IMR-90 (cell line): ENCODE measurements at regions not wholly inside any gene's neighbourhood (a gene's known extent, or its start where the extent isn't known, plus 50 kb on each side); places are given as distances from the start of the nearest gene placed in this dataset.

Source experiments
- ATAC-seq: fragments of 200-7000 bp; cut with Tn5 transposase; 2 replicates; pipeline ENCODE4 v1.9.1; 2020; ENCODE audit warnings: low read depth, mild to moderate bottlenecking, moderate library complexity
- BruUV-seq: library from RNA; stranded (reverse); fragments of 400-500 nt; replicated peaks from 2 replicates; lab custom pipeline; 2021; lab: Mats Ljungman, UMichigan
- CTCF ChIA-PET: fragments of 300-600 bp; formaldehyde crosslinking; extraction: SDS; loops from one replicate; lab custom pipeline; 2021; ENCODE audit warnings: antibody characterized with exemption; lab: Yijun Ruan, JAX
- POLR2A ChIA-PET: fragments of 300-600 bp; sonication (Branson Sonifier 250); formaldehyde crosslinking; loops from one replicate; lab custom pipeline; 2022; ENCODE audit warnings: antibody characterized with exemption; ENCODE audit not compliant: unreplicated experiment; lab: Charles Lee
- DNase-seq: peaks from one replicate; pipeline ENCODE4 v3.0.0; 2013
- H2AFZ ChIP-seq: replicated peaks from 2 replicates; pipeline ENCODE3; 2013; ENCODE audit warnings: low read length, mild to moderate bottlenecking; ENCODE audit not compliant: poor library complexity
- H2AK5ac ChIP-seq: 2 replicates; pipeline ENCODE4 v1.6.1; 2013; ENCODE audit warnings: low read depth, low read length, inconsistent platforms
- H2AK9ac ChIP-seq: replicated peaks from 2 replicates; pipeline ENCODE3; 2013; ENCODE audit warnings: mild to moderate bottlenecking, low read depth, low read length, moderate library complexity; ENCODE audit not compliant: poor library complexity
- H2BK120ac ChIP-seq: 2 replicates; pipeline ENCODE4 v1.6.1; 2013; ENCODE audit warnings: low read depth, low read length, inconsistent platforms
- H2BK15ac ChIP-seq: 3 replicates; pipeline ENCODE4 v1.6.1; 2013; ENCODE audit warnings: low read depth, low read length, inconsistent platforms
- H2BK20ac ChIP-seq: 2 replicates; pipeline ENCODE4 v1.6.1; 2013; ENCODE audit warnings: low read depth, mild to moderate bottlenecking, inconsistent platforms, low read length, moderate library complexity
- H2BK5ac ChIP-seq: 2 replicates; pipeline ENCODE4 v1.6.1; 2013; ENCODE audit warnings: mild to moderate bottlenecking, low read depth, low read length, inconsistent platforms; ENCODE audit not compliant: poor library complexity, severe bottlenecking
- H3K14ac ChIP-seq: replicated peaks from 2 replicates; pipeline ENCODE4 v1.6.1; 2013; ENCODE audit warnings: low read depth, low read length, inconsistent platforms
- H3K18ac ChIP-seq: 2 replicates; pipeline ENCODE4 v1.6.1; 2013; ENCODE audit warnings: low read depth, low read length, control low read depth
- H3K23ac ChIP-seq: 2 replicates; pipeline ENCODE4 v1.6.1; 2013; ENCODE audit warnings: low read depth, low read length, inconsistent platforms
- H3K27ac ChIP-seq: 2 replicates; pipeline ENCODE4 v1.5.1; 2013; ENCODE audit warnings: mild to moderate bottlenecking, control low read depth, low read length; ENCODE audit not compliant: insufficient read depth
- H3K27me3 ChIP-seq: 2 replicates; pipeline ENCODE4 v1.6.1; 2013; ENCODE audit warnings: low read length; ENCODE audit not compliant: control insufficient read depth, insufficient read depth
- H3K36me3 ChIP-seq: 2 replicates; pipeline ENCODE4 v1.6.1; 2013; ENCODE audit warnings: low read length, mixed read lengths; ENCODE audit not compliant: control insufficient read depth, insufficient read depth
- H3K4ac ChIP-seq: 2 replicates; pipeline ENCODE4 v1.6.1; 2013; ENCODE audit warnings: low read depth, low read length, inconsistent platforms
- H3K4me1 ChIP-seq: 2 replicates; pipeline ENCODE4 v1.6.1; 2013; ENCODE audit warnings: low read length, mixed read lengths; ENCODE audit not compliant: control insufficient read depth, insufficient read depth
- H3K4me2 ChIP-seq: 2 replicates; pipeline ENCODE4 v1.6.1; 2013; ENCODE audit warnings: low read depth, mild to moderate bottlenecking, control low read depth, low read length, moderate library complexity
- H3K4me3 ChIP-seq: 2 replicates; pipeline ENCODE4 v1.5.1; 2013; ENCODE audit warnings: low read depth, mild to moderate bottlenecking, control low read depth, low read length, moderate library complexity; ENCODE audit not compliant: insufficient read depth
- H3K56ac ChIP-seq: 2 replicates; pipeline ENCODE4 v1.6.1; 2013; ENCODE audit warnings: low read length, inconsistent platforms; ENCODE audit not compliant: insufficient read depth; ENCODE audit errors: extremely low read depth
- H3K79me1 ChIP-seq, 2 experiments: 2 replicates each; pipeline ENCODE4 v1.6.1; 2013; ENCODE audit warnings: low read length in 2 of 2, inconsistent platforms in 1 of 2, low read depth in 1 of 2
- H3K9ac ChIP-seq: 2 replicates; pipeline ENCODE4 v1.6.1; 2013; ENCODE audit warnings: low read depth, low read length, control low read depth
- H3K9me1 ChIP-seq: 2 replicates; pipeline ENCODE4 v1.6.1; 2013; ENCODE audit warnings: low read length, inconsistent platforms; ENCODE audit not compliant: insufficient read depth
- H3K9me3 ChIP-seq: 2 replicates; pipeline ENCODE4 v1.6.1; 2013; ENCODE audit warnings: low read length; ENCODE audit not compliant: control insufficient read depth, insufficient read depth
- H4K20me1 ChIP-seq: 2 replicates; pipeline ENCODE4 v1.6.1; 2013; ENCODE audit warnings: low read length, inconsistent platforms; ENCODE audit not compliant: insufficient read depth
- H4K5ac ChIP-seq: 2 replicates; pipeline ENCODE4 v1.6.1; 2013; ENCODE audit warnings: mild to moderate bottlenecking, low read depth, low read length, control low read depth
- H4K8ac ChIP-seq, 2 experiments: 2 replicates each; pipeline ENCODE4 v1.6.1; 2013; ENCODE audit warnings: low read depth in 2 of 2, low read length in 2 of 2, control low read depth in 1 of 2, inconsistent platforms in 1 of 2
- H4K91ac ChIP-seq: 2 replicates; pipeline ENCODE4 v1.6.1; 2013; ENCODE audit warnings: low read depth, low read length, inconsistent platforms; ENCODE audit not compliant: insufficient read depth
- BHLHE40 ChIP-seq: fragments of 150-350 bp; IDR thresholded peaks from 2 replicates; pipeline ENCODE4 v1.6.1; 2016; ENCODE audit warnings: mild to moderate bottlenecking, low read depth, low read length
- CHD1 ChIP-seq: IDR thresholded peaks from 2 replicates; pipeline ENCODE4 v1.6.1; 2012; ENCODE audit warnings: low read depth, low read length, improper control_type of control experiment
- MAFK ChIP-seq: IDR thresholded peaks from 2 replicates; pipeline ENCODE4 v1.6.1; 2012; ENCODE audit warnings: low read depth, low read length, improper control_type of control experiment
- MXI1 ChIP-seq: IDR thresholded peaks from 2 replicates; pipeline ENCODE4 v1.6.1; 2012; ENCODE audit warnings: low read depth, mild to moderate bottlenecking, low read length, moderate library complexity, borderline replicate concordance
- POLR2A ChIP-seq: IDR thresholded peaks from 2 replicates; pipeline ENCODE4 v1.6.1; 2012; ENCODE audit warnings: mild to moderate bottlenecking, low read depth, low read length
- RCOR1 ChIP-seq: IDR thresholded peaks from 2 replicates; pipeline ENCODE4 v1.6.1; 2012; ENCODE audit warnings: mild to moderate bottlenecking, low read length, improper control_type of control experiment; ENCODE audit not compliant: insufficient replicate concordance
- SMC3 ChIP-seq: fragments of 150-350 bp; IDR thresholded peaks from 2 replicates; pipeline ENCODE4 v1.6.1; 2016; ENCODE audit warnings: low read depth, mild to moderate bottlenecking, antibody characterized with exemption, low read length, moderate library complexity
- WGBS, 2 experiments: methylation state at CpG; one replicate each; pipeline versions ENCODE4 v1.1.5 to v1.1.7; 2013; ENCODE audit warnings: missing lambda C conversion rate in 2 of 2; ENCODE audit not compliant: insufficient read length in 1 of 2; ENCODE audit errors: extremely low coverage in 2 of 2; 5-methylcytosine and 5-hydroxymethylcytosine counted together
- dilution Hi-C: fragments of 300-500 bp; cut with HindIII; formaldehyde crosslinking; loops from one replicate; pipeline ENCODE4 v1.14.3; 2018; ENCODE audit warnings: low sequenced_read_pairs; ENCODE audit not compliant: unreplicated experiment
- in situ Hi-C: fragments of 300-500 bp; cut with MboI; formaldehyde crosslinking; loops from 3 replicates; pipeline ENCODE4 v1.14.3; 2019; ENCODE audit warnings: low sequenced_read_pairs, inconsistent platforms, mixed read lengths
- intact Hi-C: fragments of 100-400 bp; cut with micrococcal nuclease; formaldehyde crosslinking; loops from 2 replicates; pipeline ENCODE4 v1.10.0; 2022
- TF ChIP-seq, protein P1 (sequence below): fragments of 150-350 bp; IDR thresholded peaks from 2 replicates; pipeline ENCODE4 v1.6.1; 2016; ENCODE audit warnings: low read depth, mild to moderate bottlenecking, low read length, moderate library complexity, borderline replicate concordance

DNA sequence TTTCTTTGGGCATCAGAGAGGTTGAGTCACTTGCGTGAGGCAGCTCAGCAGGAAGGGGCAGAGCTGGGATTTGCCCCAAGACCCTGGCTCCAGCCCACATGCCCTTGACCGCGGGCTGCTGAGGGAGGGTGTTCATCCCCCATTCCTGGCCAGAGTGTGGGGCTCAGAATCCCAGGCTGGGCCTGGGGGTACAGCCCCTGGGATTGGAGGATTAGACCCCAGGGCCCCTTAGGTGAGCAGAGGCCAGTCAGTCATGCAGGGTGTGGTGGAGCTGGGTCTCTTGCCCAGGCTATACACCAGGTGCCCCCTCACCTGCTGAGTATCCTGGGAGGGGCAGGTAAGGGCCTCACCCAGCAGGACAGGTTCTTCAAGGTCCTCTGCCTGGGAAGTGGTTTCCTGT, 68.4 kb upstream of the ZNF716 start:
- H3K9me3 ChIP-seq, result peaks cover 40% of the 10 kb centered on the region
- WGBS, 2 experiments, result no CpG with 5 or more reads among the region's 3 CpGs
- no peak overlapping the region for H2BK15ac ChIP-seq
- H2BK120ac ChIP-seq, result no peak overlapping the region
- H2BK5ac ChIP-seq, result no peak overlapping the region
- H2AK5ac ChIP-seq, result no peak overlapping the region
- no peak overlapping the region for H3K18ac ChIP-seq
- H3K4ac ChIP-seq, result no peak overlapping the region
- H3K56ac ChIP-seq, result no peak overlapping the region
- no peak overlapping the region for H4K91ac ChIP-seq
- no peak overlapping the region for H2AK9ac ChIP-seq
- H3K14ac ChIP-seq, result no peak overlapping the region
- no TSS peak for BruUV-seq
- H3K4me3 ChIP-seq, result no peak overlapping the region
- no peak overlapping the region for H3K23ac ChIP-seq
- H3K36me3 ChIP-seq, result no peaks in the 10 kb centered on the region
- no peak overlapping the region for H2BK20ac ChIP-seq
- intact Hi-C loops, result no loop called here
- dilution Hi-C loops, result no loop called here
- H3K4me2 ChIP-seq, result no peak overlapping the region
- no peaks in the 10 kb centered on the region for H3K79me1 ChIP-seq
- H3K9me1 ChIP-seq, result no peaks in the 10 kb centered on the region
- H4K8ac ChIP-seq, result no peak overlapping the region
- no peak for ATAC-seq
- no peaks in the 10 kb centered on the region for H3K27me3 ChIP-seq
- TF ChIP-seq POLR2A (no peak), CHD1 (no peak), RCOR1 (no peak), MAFK (no peak), MXI1 (no peak), SMC3 (no peak), BHLHE40 (no peak)
- TF ChIP-seq, protein P1, sequence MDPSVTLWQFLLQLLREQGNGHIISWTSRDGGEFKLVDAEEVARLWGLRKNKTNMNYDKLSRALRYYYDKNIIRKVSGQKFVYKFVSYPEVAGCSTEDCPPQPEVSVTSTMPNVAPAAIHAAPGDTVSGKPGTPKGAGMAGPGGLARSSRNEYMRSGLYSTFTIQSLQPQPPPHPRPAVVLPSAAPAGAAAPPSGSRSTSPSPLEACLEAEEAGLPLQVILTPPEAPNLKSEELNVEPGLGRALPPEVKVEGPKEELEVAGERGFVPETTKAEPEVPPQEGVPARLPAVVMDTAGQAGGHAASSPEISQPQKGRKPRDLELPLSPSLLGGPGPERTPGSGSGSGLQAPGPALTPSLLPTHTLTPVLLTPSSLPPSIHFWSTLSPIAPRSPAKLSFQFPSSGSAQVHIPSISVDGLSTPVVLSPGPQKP, result no peak
- DNase-seq, result no peak
- H4K20me1 ChIP-seq, result no peaks in the 10 kb centered on the region
- in situ Hi-C loops, result no loop called here
- H2AFZ ChIP-seq, result no peak overlapping the region
- H3K9ac ChIP-seq, result no peak overlapping the region
- POLR2A ChIA-PET, result no interaction called here
- H4K5ac ChIP-seq, result no peak overlapping the region
- CTCF ChIA-PET, result no interaction called here
- no peak overlapping the region for H3K27ac ChIP-seq
- H3K4me1 ChIP-seq, result no peaks in the 10 kb centered on the region
